ENCODE measurements at regions not wholly inside any gene's neighbourhood (a gene's known extent, or its start where the extent isn't known, plus 50 kb on each side); places are given as distances from the start of the nearest gene placed in this dataset.

DNA sequence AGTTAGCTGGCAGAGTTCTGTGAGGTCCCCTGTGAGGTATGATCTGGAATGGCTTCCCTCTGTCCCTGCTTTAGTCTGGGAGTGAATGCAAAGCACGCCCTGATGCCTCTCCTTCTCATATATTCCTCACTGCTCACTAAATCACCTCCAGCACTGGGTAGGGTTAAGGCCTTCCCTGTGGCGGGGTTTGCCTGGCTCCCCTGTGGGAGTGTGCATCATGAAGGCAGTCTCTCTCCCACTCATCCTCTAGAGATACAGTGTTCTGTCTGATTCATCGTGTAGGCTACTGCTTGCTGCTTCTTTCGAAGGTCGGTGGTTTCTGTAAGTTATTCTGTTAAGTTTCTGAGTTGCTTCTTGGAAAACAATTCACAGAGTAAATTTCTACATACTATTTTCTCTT, 420.0 kb upstream of the EYS start:
- TF ChIP-seq, protein P1, sequence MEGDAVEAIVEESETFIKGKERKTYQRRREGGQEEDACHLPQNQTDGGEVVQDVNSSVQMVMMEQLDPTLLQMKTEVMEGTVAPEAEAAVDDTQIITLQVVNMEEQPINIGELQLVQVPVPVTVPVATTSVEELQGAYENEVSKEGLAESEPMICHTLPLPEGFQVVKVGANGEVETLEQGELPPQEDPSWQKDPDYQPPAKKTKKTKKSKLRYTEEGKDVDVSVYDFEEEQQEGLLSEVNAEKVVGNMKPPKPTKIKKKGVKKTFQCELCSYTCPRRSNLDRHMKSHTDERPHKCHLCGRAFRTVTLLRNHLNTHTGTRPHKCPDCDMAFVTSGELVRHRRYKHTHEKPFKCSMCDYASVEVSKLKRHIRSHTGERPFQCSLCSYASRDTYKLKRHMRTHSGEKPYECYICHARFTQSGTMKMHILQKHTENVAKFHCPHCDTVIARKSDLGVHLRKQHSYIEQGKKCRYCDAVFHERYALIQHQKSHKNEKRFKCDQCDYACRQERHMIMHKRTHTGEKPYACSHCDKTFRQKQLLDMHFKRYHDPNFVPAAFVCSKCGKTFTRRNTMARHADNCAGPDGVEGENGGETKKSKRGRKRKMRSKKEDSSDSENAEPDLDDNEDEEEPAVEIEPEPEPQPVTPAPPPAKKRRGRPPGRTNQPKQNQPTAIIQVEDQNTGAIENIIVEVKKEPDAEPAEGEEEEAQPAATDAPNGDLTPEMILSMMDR (IDR thresholded peaks at IDR 0.05; ENCODE audit: control extremely low read depth in 1 of 3, insufficient read depth in 1 of 3, low read depth in 1 of 3, low read length in 3 of 3): no peak
- TF ChIP-seq SIRT6 (IDR thresholded peaks at IDR 0.05; ENCODE audit: low read length) (no peak), MAX (IDR thresholded peaks at IDR 0.05) (no peak), EZH2 (IDR thresholded peaks at IDR 0.05; ENCODE audit: low read depth, low read length, severe bottlenecking) (no peak), GABPA (IDR thresholded peaks at IDR 0.05; ENCODE audit: borderline replicate concordance, insufficient read depth, low read length) (no peak), SP1 (IDR thresholded peaks at IDR 0.05; ENCODE audit: low read depth, low read length) (no peak), POU5F1 (IDR thresholded peaks at IDR 0.05; ENCODE audit: low read depth, low read length) (no peak), SIN3A (conservative IDR thresholded peaks at IDR 0.05 in 1 of 2, IDR thresholded peaks at IDR 0.05 in 1 of 2; ENCODE audit: low read depth in 1 of 2, low read length in 2 of 2) (no peak)

All from H1 (cell line).